Thoracic aorta (tissue), 2 donors: ENCODE measurements at regions not wholly inside any gene's neighbourhood (a gene's known extent, or its start where the extent isn't known, plus 50 kb on each side); places are given as distances from the start of the nearest gene placed in this dataset.

Experiments used
- ATAC-seq: fragments of 150-250 bp; one replicate; pipeline ENCODE4 v1.8.0; 2017; ENCODE audit warnings: low read depth; ENCODE audit not compliant: insufficient number of reproducible peaks, low FRiP score
- DNase-seq: peaks from one replicate; pipeline ENCODE4 v3.0.0-alpha.2; 2020; ENCODE audit warnings: low spot score
- H3K27ac ChIP-seq, 2 donors: fragments of 200-600 bp; sonication (generic); 1 replicate in 1 of 2; 2 replicates in 1 of 2; pipeline ENCODE4 v1.5.1; 2016; ENCODE audit warnings: mild to moderate bottlenecking in 2 of 2, moderate library complexity in 2 of 2
- H3K27me3 ChIP-seq: fragments of 200-600 bp; sonication (generic); replicated peaks from 2 replicates; pipeline ENCODE4 v1.6.0; 2016; ENCODE audit warnings: mild to moderate bottlenecking; ENCODE audit not compliant: insufficient read depth
- H3K36me3 ChIP-seq: fragments of 200-600 bp; sonication (generic); one replicate; pipeline ENCODE4 v1.5.1; 2016
- H3K4me1 ChIP-seq, 2 donors: fragments of 200-600 bp; sonication (generic); 1 replicate in 1 of 2; 2 replicates in 1 of 2; pipeline versions ENCODE4 v1.5.1 to v1.6.0; 2016; ENCODE audit warnings: low read depth in 2 of 2, mild to moderate bottlenecking in 1 of 2; ENCODE audit not compliant: control insufficient read depth in 1 of 2
- H3K4me3 ChIP-seq: fragments of 200-600 bp; sonication (generic); 2 replicates; pipeline ENCODE4 v1.5.1; 2016; ENCODE audit warnings: mild to moderate bottlenecking
- H3K9me3 ChIP-seq: fragments of 200-600 bp; sonication (generic); 2 replicates; pipeline ENCODE4 v1.5.1; 2016
- TF ChIP-seq, protein P1 (sequence below): fragments of 200-600 bp; sonication (generic); IDR thresholded peaks from one replicate; pipeline ENCODE4 v1.5.1; 2019; ENCODE audit warnings: antibody characterized with exemption

DNA sequence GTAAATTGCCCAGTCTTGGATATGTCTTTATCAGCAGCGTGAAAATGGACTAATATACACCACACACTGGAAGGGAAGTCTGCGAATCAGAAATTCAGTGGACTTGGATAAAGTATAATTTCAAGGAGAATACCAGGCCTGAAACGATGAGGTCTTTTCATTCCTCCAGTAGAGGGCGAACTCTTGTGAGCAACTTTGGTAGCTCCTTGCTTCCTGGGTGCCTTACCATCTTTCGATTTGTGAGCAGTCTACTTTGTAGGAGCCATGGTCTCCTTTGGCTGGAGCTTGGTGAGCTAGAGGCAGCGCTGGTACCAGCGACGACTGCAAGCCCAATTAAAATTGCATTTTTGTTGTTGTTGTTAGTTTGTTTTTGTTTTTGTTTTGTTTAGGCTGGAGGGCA, 791.9 kb downstream of the FAT4 start:
- Histone ChIP-seq H3K4me3 (no peak overlapping the region), H3K36me3 (no peaks in the 10 kb centered on the region), H3K9me3 (no peaks in the 10 kb centered on the region), H3K27ac (no peak overlapping the region), H3K4me1 (no peaks in the 10 kb centered on the region), H3K27me3 (no peaks in the 10 kb centered on the region)
- TF ChIP-seq, protein P1, sequence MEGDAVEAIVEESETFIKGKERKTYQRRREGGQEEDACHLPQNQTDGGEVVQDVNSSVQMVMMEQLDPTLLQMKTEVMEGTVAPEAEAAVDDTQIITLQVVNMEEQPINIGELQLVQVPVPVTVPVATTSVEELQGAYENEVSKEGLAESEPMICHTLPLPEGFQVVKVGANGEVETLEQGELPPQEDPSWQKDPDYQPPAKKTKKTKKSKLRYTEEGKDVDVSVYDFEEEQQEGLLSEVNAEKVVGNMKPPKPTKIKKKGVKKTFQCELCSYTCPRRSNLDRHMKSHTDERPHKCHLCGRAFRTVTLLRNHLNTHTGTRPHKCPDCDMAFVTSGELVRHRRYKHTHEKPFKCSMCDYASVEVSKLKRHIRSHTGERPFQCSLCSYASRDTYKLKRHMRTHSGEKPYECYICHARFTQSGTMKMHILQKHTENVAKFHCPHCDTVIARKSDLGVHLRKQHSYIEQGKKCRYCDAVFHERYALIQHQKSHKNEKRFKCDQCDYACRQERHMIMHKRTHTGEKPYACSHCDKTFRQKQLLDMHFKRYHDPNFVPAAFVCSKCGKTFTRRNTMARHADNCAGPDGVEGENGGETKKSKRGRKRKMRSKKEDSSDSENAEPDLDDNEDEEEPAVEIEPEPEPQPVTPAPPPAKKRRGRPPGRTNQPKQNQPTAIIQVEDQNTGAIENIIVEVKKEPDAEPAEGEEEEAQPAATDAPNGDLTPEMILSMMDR = no peak
- no peak for ATAC-seq
- no peak for DNase-seq

DNA sequence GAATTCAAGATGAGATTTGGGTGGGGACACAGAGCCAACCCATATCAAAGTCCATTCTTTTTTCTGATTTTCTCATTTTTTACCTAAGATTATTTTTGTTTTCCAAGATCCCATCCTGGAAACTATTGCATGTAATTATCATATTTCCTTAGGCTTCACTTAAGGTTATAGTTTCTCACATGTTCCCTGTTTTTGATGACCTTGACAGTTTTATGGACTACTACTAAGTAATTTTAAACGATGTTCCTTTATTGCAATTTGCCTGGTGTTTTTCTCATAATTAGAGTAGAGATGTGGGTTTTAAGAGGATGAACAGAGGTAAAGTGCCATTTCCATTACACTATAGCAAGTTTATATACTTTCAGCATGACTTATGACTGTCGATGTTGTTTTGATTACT, 795.1 kb downstream of the FAT4 start:
- no peak for DNase-seq
- no peaks in the 10 kb centered on the region for H3K27me3 ChIP-seq
- H3K4me1 ChIP-seq = no peaks in the 10 kb centered on the region
- TF ChIP-seq, protein P1 = no peak
- no peak overlapping the region for H3K27ac ChIP-seq
- peaks cover 4% of the 10 kb centered on the region for H3K9me3 ChIP-seq
- ATAC-seq = no peak
- no peak overlapping the region for H3K4me3 ChIP-seq
- no peaks in the 10 kb centered on the region for H3K36me3 ChIP-seq

DNA sequence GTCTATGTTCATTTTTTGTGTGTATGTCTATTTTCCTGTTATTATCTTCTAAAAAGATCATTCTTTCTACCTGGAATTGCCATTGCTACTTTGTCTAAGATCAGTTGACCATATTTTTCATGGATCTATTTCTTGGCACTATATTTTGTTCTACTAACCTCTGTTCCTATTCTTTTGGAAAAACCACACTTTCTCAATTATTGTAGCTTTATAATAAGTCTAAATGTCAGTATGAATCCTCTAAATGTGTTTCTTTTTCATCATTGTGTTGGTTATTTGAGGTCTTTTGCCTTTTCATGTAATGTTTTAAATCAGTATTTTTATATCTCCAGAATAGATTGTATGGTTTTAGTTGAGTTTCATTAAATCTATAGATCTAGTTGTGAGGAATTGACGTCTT, 798.3 kb downstream of the FAT4 start:
- Histone ChIP-seq H3K4me3 (no peak overlapping the region), H3K9me3 (peaks cover 4% of the 10 kb centered on the region), H3K36me3 (no peaks in the 10 kb centered on the region), H3K27ac (no peak overlapping the region), H3K4me1 (no peaks in the 10 kb centered on the region), H3K27me3 (no peaks in the 10 kb centered on the region)
- TF ChIP-seq, protein P1 = no peak
- no peak for ATAC-seq
- DNase-seq = no peak

DNA sequence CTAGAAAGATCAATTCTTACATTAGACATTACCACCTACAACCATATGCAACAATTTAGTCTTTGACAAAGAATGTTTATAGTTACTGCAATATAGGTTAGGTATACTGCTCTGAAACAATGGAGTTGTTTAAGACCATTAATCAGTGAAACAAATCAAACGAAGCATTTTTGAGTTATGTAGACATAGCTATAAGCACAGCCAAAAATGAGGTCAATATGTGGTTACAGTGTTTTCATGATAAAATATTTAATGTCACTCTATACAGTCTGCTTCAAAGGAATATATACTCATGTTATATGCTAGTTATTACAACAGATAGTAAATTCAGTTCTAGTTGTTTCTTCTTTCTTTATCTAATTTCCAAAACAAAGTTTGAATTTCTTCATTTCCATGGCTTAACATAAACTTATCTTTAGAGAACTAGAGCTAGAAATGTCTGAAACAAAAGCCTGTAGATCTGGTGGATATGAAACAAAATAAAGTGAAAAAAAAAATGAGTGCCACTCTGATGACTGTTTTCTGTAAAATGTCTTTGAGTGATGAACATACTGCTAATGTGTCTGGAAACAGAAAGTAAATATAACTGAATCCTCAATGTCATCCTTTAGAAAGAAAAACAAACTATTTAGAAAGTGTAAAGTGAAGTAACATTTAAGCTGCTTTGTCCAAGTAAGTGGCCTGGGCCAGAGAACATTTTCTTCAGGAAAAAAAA, 809.0 kb downstream of the FAT4 start:
- Histone ChIP-seq H3K4me3 (no peak overlapping the region), H3K27me3 (no peaks in the 10 kb centered on the region), H3K4me1 (peaks cover 0 to 9% of the 10 kb centered on the region in 2 donors), H3K36me3 (no peaks in the 10 kb centered on the region), H3K9me3 (no peaks in the 10 kb centered on the region), H3K27ac (no peak overlapping the region)
- DNase-seq = no peak
- TF ChIP-seq, protein P1 = no peak
- ATAC-seq = no peak

DNA sequence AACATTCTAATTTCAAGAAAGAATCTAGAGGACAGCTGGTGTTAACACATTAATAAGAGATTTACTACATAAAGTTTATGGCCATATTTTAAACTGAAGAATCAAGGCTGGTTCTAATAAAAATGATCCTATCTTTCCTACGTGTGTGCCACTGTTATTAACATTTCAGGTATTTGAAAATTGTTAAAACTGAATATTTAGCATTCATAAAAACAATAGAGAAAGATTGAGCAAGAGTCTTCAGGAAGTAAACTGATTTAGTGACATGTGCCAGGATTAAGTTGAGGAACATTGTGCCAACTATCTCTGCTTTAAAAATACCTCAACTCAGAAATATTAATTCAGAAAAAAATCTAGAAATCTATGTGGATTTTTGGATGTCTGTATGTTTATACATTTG, 810.1 kb downstream of the FAT4 start:
- H3K9me3 ChIP-seq = no peaks in the 10 kb centered on the region
- H3K27me3 ChIP-seq = no peaks in the 10 kb centered on the region
- H3K27ac ChIP-seq = no peak overlapping the region
- DNase-seq (no peak), ATAC-seq (no peak)
- TF ChIP-seq, protein P1 = no peak
- no peaks in the 10 kb centered on the region for H3K36me3 ChIP-seq
- H3K4me1 ChIP-seq = peaks cover 0 to 9% of the 10 kb centered on the region in 2 donors
- no peak overlapping the region for H3K4me3 ChIP-seq
